ENCODE measurements at regions not wholly inside any gene's neighbourhood (a gene's known extent, or its start where the extent isn't known, plus 50 kb on each side); places are given as distances from the start of the nearest gene placed in this dataset.

- no peaks in the 10 kb centered on the region for H3K9me3 ChIP-seq
- DNase-seq (no peak), ATAC-seq (no peak)
- peaks cover 21% of the 10 kb centered on the region for H3K27me3 ChIP-seq
- no peak overlapping the region for H3K4me3 ChIP-seq
- no peak overlapping the region for H3K27ac ChIP-seq
- TF ChIP-seq, protein P1, sequence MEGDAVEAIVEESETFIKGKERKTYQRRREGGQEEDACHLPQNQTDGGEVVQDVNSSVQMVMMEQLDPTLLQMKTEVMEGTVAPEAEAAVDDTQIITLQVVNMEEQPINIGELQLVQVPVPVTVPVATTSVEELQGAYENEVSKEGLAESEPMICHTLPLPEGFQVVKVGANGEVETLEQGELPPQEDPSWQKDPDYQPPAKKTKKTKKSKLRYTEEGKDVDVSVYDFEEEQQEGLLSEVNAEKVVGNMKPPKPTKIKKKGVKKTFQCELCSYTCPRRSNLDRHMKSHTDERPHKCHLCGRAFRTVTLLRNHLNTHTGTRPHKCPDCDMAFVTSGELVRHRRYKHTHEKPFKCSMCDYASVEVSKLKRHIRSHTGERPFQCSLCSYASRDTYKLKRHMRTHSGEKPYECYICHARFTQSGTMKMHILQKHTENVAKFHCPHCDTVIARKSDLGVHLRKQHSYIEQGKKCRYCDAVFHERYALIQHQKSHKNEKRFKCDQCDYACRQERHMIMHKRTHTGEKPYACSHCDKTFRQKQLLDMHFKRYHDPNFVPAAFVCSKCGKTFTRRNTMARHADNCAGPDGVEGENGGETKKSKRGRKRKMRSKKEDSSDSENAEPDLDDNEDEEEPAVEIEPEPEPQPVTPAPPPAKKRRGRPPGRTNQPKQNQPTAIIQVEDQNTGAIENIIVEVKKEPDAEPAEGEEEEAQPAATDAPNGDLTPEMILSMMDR (IDR thresholded peaks at IDR 0.05): no peak
- no peaks in the 10 kb centered on the region for H3K4me1 ChIP-seq
- intact Hi-C loops (cut with DNase I): no loop called here
- H3K36me3 ChIP-seq: no peaks in the 10 kb centered on the region
These were observed 50.2 kb upstream of the TGM3 start for GRCh38 chr20:2245637-2246036.
